Adipocyte (in vitro differentiated cells): ENCODE measurements at regions not wholly inside any gene's neighbourhood (a gene's known extent, or its start where the extent isn't known, plus 50 kb on each side); places are given as distances from the start of the nearest gene placed in this dataset.

Experiments
- DNase-seq: peaks from one replicate; pipeline ENCODE4 v3.0.0-alpha.2; 2015; ENCODE audit warnings: low read depth
- H3K27me3 ChIP-seq: replicated peaks from 2 replicates; pipeline ENCODE4 v1.7.0; 2013; ENCODE audit warnings: mild to moderate bottlenecking, low read length, moderate library complexity; ENCODE audit not compliant: control insufficient read depth, insufficient read depth
- H3K36me3 ChIP-seq: 2 replicates; pipeline ENCODE4 v1.7.0; 2013; ENCODE audit warnings: low read length, mild to moderate bottlenecking, moderate library complexity; ENCODE audit not compliant: control insufficient read depth, insufficient read depth, severe bottlenecking
- H3K4me1 ChIP-seq: 2 replicates; pipeline ENCODE4 v1.7.0; 2013; ENCODE audit warnings: mild to moderate bottlenecking, low read length, moderate library complexity; ENCODE audit not compliant: control insufficient read depth, insufficient read depth
- H3K4me3 ChIP-seq: 2 replicates; pipeline ENCODE4 v1.7.0; 2013; ENCODE audit warnings: mild to moderate bottlenecking, low read length, moderate library complexity
- H3K9ac ChIP-seq: 2 replicates; pipeline ENCODE4 v1.7.0; 2013; ENCODE audit warnings: mild to moderate bottlenecking, low read length, moderate library complexity
- H3K9me3 ChIP-seq: 2 replicates; pipeline ENCODE4 v1.7.0; 2013; ENCODE audit warnings: mild to moderate bottlenecking, low read length, moderate library complexity; ENCODE audit not compliant: control insufficient read depth

GRCh38 chr12:75823475-75823874 is 208.1 kb downstream of the PHLDA1 start:
- H3K4me1 ChIP-seq, result peaks cover 49% of the 10 kb centered on the region
- H3K9ac ChIP-seq, result no peak overlapping the region
- H3K27me3 ChIP-seq, result no peaks in the 10 kb centered on the region
- H3K9me3 ChIP-seq, result no peaks in the 10 kb centered on the region
- no peak overlapping the region for H3K4me3 ChIP-seq
- no peak for DNase-seq
- no peaks in the 10 kb centered on the region for H3K36me3 ChIP-seq

GRCh38 chr12:75822416-75822815 is 209.2 kb downstream of the PHLDA1 start:
- no peak overlapping the region for H3K4me3 ChIP-seq
- H3K9ac ChIP-seq, result no peak overlapping the region
- H3K9me3 ChIP-seq, result no peaks in the 10 kb centered on the region
- H3K4me1 ChIP-seq, result peaks cover 51% of the 10 kb centered on the region
- no peaks in the 10 kb centered on the region for H3K36me3 ChIP-seq
- no peak for DNase-seq
- no peaks in the 10 kb centered on the region for H3K27me3 ChIP-seq

DNA sequence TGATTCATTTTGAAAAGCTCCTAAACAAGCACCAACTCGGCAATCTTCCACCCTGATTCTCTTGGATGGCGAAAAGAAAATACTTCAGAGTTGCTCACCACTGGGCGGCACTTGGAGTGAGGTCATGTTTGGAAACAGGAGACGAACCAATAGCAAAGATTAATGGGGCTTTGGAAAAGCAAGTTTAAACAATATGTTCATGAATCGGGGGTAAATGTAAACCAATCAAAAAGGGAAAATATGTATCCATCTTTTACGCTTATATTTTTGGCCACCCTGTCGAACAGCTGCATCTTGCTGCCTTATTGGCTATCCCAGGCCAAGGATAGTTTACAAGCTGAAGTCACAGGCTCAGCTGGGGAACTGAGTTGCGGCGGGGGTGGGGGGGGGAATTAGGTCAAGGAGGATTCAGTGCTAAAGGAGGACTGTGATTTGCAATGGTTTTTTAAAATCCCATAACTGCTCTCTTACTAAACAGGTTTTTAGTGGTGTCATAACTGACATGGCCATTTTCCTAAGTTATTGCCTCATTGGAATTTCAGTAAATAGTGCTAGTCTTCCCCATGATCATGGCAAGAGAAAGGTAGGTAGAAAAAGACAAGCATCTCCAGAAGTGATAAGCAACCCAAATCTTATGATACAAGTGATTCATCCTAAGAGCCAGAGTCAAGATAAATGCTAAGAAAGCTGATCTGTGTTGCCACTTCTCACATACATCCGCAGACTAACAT is 210.6 kb downstream of the PHLDA1 start:
- peaks cover 52% of the 10 kb centered on the region for H3K4me1 ChIP-seq
- H3K4me3 ChIP-seq, result peak overlapping the region; percentile 67
- H3K27me3 ChIP-seq, result no peaks in the 10 kb centered on the region

DNA sequence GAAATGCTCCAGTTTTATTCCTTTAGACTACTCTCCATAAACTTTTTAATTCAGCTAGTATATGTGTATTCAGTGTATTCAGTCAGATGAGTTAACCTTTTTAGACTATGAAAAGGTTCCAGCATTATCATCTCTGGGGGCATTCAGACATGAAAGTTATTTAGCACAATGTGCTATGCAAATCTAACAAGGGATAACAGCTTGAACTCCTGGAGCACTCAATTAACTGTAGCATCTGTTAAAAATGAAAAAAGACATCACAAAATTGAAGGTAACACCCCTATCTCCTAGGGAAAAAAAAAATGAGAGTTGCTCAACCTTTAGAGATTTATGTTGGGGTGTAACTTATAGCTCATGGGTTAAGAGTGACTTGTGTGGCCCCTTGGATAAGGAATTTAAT is 211.5 kb downstream of the PHLDA1 start:
- H3K9ac ChIP-seq, result peak overlapping the region; percentile 47
- H3K36me3 ChIP-seq, result no peaks in the 10 kb centered on the region
- no peaks in the 10 kb centered on the region for H3K9me3 ChIP-seq
- DNase-seq, result no peak
- peaks cover 52% of the 10 kb centered on the region for H3K4me1 ChIP-seq
- peak overlapping the region; percentile 67 for H3K4me3 ChIP-seq
- no peaks in the 10 kb centered on the region for H3K27me3 ChIP-seq

More for the DNA sequence above, 210.6 kb downstream of the PHLDA1 start:
- peak overlapping the region; percentile 47 for H3K9ac ChIP-seq
- no peaks in the 10 kb centered on the region for H3K36me3 ChIP-seq
- DNase-seq, result no peak
- H3K9me3 ChIP-seq, result no peaks in the 10 kb centered on the region

DNA sequence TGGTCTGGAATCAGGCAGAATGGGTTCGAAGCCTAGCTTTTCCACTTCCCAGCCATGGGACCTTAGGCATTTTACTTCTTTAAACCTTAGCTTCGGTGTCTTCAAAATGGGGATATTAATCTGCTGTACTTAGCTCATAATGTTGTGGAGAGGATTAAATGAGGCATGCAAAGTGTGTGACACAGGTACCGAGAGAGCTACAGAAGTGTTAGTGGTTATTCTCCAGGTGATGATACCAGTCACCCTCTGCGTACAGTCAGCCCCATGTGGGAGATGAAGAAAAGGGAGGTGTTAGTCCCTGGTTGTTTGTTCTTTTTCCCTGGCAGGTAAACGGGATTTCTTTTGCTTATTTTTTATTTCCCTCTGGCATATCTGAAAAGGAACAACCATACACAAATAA is 212.1 kb downstream of the PHLDA1 start:
- Histone ChIP-seq H3K4me1 (peaks cover 52% of the 10 kb centered on the region), H3K27me3 (no peaks in the 10 kb centered on the region), H3K9me3 (no peaks in the 10 kb centered on the region), H3K4me3 (no peak overlapping the region), H3K9ac (no peak overlapping the region), H3K36me3 (no peaks in the 10 kb centered on the region)
- DNase-seq, result no peak

GRCh38 chr12:75818863-75819262 is 212.7 kb downstream of the PHLDA1 start:
- peaks cover 51% of the 10 kb centered on the region for H3K4me1 ChIP-seq
- peak; percentile 30 for DNase-seq
- H3K9me3 ChIP-seq, result no peaks in the 10 kb centered on the region
- H3K27me3 ChIP-seq, result no peaks in the 10 kb centered on the region
- H3K4me3 ChIP-seq, result no peak overlapping the region
- H3K9ac ChIP-seq, result no peak overlapping the region
- no peaks in the 10 kb centered on the region for H3K36me3 ChIP-seq

- Histone ChIP-seq H3K9me3 (no peaks in the 10 kb centered on the region), H3K9ac (no peak overlapping the region), H3K36me3 (no peaks in the 10 kb centered on the region), H3K4me3 (no peak overlapping the region), H3K27me3 (no peaks in the 10 kb centered on the region), H3K4me1 (peaks cover 45% of the 10 kb centered on the region)
- DNase-seq, result peak; percentile 45
Measured at GRCh38 chr12:75816897-75817296, 214.7 kb downstream of the PHLDA1 start.

DNA sequence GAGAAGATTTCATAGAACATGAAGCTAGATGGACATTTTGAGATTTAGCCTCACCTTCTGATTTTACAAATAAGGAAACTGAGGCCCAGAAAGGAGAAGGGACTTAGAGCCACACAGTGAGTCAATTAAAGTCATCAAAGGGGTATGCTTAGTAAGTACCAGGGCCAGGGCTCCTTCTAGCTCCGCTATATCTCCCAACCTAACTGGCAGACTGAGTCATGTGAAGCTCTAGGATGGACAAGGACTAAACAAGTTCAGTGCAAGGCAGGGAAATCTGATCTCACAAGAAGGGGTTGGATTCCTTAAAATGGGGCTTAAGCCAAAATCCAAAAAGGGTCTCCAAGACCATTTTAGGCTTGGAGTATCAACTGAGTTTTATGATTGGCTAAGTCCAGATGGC is 215.8 kb downstream of the PHLDA1 start:
- peaks cover 38% of the 10 kb centered on the region for H3K4me1 ChIP-seq
- no peak overlapping the region for H3K4me3 ChIP-seq
- H3K9ac ChIP-seq, result peak overlapping the region; percentile 2
- H3K27me3 ChIP-seq, result no peaks in the 10 kb centered on the region
- no peak for DNase-seq
- no peaks in the 10 kb centered on the region for H3K9me3 ChIP-seq
- H3K36me3 ChIP-seq, result no peaks in the 10 kb centered on the region

- Histone ChIP-seq H3K9me3 (no peaks in the 10 kb centered on the region), H3K4me1 (peaks cover 33% of the 10 kb centered on the region), H3K36me3 (no peaks in the 10 kb centered on the region), H3K9ac (peak overlapping the region; percentile 2), H3K27me3 (no peaks in the 10 kb centered on the region), H3K4me3 (no peak overlapping the region)
- peak; percentile 94 for DNase-seq
Measured at GRCh38 chr12:75814851-75815754, 216.5 kb downstream of the PHLDA1 start.

GRCh38 chr12:75813072-75813471 is 218.5 kb downstream of the PHLDA1 start:
- H3K4me3 ChIP-seq, result no peak overlapping the region
- H3K9me3 ChIP-seq, result no peaks in the 10 kb centered on the region
- H3K4me1 ChIP-seq, result peaks cover 24% of the 10 kb centered on the region
- H3K9ac ChIP-seq, result no peak overlapping the region
- no peak for DNase-seq
- H3K27me3 ChIP-seq, result no peaks in the 10 kb centered on the region
- no peaks in the 10 kb centered on the region for H3K36me3 ChIP-seq

GRCh38 chr12:75812271-75813018 is 219.1 kb downstream of the PHLDA1 start:
- H3K4me3 ChIP-seq, result peak overlapping the region; percentile 74
- peak; percentile 89 for DNase-seq

More at GRCh38 chr12:75812271-75813018, 219.1 kb downstream of the PHLDA1 start:
- Histone ChIP-seq H3K9ac (peak overlapping the region; percentile 57), H3K9me3 (no peaks in the 10 kb centered on the region), H3K36me3 (no peaks in the 10 kb centered on the region), H3K27me3 (no peaks in the 10 kb centered on the region), H3K4me1 (peaks cover 24% of the 10 kb centered on the region)
